ENCODE measurements at regions not wholly inside any gene's neighbourhood (a gene's known extent, or its start where the extent isn't known, plus 50 kb on each side); places are given as distances from the start of the nearest gene placed in this dataset.
A peak's percentile ranks its signal among the peaks of the same experiment; 100 is the strongest.

DNA sequence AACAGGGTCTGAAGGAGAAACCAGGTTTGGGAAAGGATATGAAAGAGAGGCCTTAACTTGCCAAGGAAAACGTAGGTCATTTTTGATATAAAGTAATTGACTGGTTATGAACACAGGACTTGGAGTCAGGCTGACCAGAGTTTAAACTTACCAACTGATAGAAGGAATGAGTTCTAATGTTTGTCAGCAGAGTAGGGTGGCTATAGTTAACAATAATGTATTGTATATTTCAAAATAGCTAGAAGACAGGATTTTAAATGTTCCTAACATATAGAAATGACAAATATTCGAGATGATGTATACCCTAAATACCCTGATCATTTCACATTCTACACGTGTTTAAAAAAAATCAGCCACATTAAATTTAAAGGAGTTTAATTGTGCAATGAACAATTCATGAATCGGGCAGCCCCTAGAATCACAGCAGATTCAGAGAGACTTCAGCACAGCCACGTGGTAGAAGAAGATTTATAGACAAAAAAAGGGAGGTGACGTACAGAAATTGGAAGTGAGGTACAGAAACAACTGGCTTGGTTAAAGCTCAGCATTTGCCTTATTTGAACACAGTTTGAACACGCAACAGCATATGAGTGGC, 52.5 kb upstream of the PLEKHG7 start:
- no peak for DNase-seq

- DNase-seq = peak; percentile 61 to 73
Observed at GRCh38 chr12:92649511-92650227, 53.1 kb upstream of the PLEKHG7 start.

- no peak for DNase-seq
Observed at GRCh38 chr12:92648242-92649031, 54.4 kb upstream of the PLEKHG7 start.

DNA sequence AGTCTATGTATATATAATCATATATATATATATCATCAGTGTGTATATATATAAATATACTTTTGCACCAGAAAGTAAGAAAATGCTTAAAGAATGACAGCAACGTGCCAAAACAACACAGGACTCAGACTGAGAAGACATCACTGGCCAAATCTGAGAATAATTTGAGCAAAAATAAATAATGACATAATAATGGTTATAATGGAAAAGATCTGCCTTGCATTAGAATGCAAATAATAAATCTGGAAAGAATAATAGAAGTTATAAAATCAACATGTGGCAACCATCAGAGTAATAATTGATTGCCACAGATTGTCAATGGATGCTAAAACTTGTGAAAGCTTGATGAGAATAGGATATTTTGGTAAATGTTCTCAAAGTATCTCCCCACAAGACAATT, 61.5 kb upstream of the PLEKHG7 start:
- no peak for DNase-seq

DNA sequence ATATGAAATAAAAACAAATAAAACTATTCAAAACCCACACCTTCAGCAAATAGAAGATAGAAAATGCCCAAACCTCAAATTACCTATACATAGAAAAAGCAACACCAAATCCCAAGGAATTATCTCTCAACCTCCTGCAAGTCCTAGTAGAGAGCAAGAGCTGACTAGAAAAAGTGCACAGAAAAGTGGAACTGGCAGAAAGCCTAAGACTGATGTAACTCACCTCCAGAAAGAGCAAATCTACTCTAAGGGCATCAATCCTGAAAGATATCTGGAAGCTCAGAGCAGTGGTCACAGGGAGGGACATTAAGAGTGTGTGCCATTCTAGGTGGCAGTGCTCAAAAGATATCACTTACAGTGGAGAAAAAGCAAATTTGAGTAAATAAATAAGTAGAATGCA, 62.1 kb upstream of the PLEKHG7 start:
- no peak for DNase-seq

DNA sequence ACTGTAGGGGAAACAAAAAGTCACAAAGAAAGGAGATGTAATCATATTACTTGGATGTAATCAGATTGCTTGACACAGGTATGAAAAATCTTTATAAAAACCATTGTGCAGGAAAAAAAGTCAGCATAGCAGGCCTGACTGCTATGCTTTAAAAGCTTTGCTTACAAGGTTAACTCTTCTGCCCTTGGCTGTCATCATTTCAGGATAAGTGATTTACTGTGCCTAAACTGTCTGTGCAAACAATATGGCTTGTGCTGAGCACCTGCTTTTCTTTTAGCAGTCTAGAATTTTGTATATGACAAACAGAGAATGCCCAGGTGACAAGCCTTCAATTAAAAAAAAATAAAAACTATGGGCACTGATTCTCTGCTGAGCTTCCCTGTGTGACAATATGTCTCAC, 63.8 kb upstream of the PLEKHG7 start:
- no peak for DNase-seq

DNA sequence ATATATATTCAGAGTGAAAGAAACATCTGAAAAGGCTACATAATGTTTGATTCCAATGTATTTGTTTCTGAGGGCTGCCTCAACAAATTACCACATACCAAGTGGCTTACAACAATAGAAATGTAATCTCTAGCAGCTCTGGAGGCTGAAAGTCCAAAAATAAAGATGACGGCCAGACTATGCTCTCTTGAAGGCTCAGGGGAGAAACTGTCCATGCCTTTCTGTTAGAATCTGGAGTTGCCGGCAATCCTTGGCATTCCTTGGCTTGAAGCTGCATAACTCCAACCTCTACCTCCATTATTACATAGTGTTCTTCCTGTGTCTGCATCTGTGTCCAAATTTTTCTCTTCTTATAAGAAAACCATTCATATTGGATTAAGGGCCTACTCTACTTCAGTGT, 68.1 kb upstream of the PLEKHG7 start:
- DNase-seq = no peak

GRCh38 chr12:92634202-92634601, 68.6 kb upstream of the PLEKHG7 start:
- DNase-seq = no peak

- DNase-seq = no peak
Observed at GRCh38 chr12:92630968-92631367, 71.8 kb upstream of the PLEKHG7 start.

DNA sequence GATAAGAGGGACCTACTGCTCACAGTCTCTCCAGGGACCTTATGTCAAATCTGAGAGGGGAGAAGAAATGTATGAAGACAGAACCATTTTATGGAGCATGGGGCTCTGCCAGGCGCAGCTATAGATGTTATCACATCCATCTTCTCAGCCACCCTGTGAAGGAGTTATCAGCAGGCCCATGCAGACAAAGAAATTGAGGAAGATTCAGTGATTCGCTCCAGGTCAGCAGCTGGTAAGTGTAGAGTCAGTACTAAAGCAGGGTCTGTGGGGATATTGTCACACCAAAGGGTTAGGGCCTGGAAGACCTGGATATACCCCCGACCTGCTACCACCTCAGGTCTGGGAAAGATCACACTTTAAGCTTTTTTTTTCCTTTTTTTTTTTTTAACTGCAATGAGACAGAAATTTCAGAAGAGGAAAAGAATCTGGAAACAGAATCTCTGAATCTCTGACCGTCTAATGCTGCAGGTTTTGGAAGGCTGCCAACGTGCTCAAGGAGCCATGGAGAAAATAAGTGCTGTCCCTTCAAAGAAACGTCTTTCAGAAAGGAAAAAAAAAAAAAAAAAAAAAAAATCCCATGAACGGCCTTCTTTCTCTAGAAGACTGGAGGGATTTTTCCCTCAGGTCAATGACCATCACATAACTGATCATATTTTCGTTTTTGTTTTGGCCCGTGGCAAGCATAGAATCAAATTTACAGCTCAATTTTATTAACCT, 73.3 kb upstream of the PLEKHG7 start:
- no peak for DNase-seq

DNA sequence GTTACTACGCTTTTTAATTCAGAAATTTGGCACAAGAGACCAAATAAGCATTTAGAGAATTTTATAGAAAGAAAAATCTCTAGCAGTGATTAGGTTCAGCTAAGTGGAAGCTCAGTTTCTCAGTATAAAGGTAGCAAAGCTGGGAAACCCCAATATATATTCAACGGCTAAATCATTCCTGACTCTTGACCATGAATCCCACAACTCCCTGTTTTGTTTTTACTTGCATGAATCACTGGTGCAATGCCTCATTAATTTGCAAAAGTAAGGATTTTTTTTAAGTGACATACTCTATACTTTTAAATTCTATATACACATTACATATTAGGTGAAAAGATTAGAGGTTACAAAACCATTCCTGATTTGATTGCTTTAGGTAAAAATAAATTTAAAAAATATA, 74.3 kb upstream of the PLEKHG7 start:
- DNase-seq = no peak

DNA sequence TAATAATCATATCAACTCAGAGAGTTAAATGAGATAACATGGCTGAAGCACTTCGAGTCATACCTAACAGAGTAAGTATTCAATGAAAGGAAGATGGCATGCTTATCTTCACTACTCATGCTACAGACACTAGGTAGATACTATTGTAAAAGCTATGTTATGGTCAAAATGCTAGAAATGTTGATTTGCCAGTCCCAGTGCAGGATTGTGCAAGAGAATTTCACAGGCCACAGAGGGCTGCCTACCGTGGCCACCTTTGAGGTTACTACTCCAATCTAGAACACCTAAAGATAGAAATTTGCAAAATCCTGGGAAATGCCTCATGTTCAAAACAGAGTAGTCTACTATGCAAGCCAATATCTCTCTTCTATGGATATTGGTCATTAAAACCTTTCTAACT, 75.3 kb upstream of the PLEKHG7 start:
- no peak for DNase-seq

- DNase-seq = no peak
Observed at GRCh38 chr12:92625639-92626310, 77.0 kb upstream of the PLEKHG7 start.

DNA sequence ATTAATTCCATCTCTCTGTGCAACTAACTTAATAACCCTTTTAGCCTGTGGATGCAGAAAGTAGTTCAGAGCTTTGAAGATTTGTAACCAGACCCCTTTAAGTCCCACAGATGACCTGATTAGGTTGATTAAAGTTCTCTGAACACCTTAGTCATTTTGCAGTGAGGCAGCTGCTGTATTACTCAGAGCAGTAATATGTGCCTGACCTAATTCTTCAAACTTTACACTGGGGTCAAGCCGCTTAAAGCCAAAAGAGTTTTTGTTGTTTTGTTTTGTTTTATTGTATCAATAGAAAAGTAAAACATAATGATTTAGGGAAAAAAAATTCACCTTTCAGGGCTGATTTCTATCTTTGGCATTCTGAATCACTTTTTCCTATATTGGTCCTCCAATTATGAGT, 78.6 kb upstream of the PLEKHG7 start:
- no peak for DNase-seq

DNA sequence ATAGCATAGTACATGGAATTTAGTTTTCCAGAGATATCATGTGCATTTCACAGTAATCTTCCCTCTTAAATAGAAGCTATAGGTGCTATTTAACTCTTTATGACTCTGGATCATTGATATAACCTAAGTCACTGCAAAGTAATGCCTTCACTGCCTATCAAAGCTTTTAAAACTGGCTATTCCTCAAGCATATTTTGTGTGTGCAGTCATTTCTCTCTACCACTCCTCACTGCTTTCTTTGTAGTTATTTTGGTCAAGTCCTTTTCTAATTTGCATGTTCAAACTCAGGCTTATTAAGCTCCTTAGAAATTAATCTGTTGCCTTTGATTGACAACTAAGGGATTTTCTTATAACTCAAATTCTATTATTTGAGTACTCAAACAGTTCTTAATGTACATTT, 79.4 kb upstream of the PLEKHG7 start:
- DNase-seq = no peak

DNA sequence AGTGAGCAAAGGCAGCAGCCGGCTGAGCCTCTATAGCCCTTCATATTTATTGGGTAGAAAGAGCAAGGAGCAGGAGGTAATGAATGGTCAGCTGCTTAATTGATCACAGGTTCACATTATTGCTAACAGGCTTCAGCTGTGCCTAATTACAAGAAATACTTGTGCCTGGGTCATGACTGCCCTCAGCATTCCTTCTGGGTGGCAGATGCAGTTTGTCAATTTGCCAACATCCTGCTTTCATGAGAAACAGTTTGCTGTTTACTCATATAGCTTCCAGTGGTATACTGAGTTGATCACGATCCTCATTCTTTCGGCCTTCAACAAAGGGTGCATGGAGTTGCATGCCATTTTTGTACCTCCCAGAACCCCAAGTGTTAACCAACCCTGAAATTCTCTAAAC, 81.0 kb upstream of the PLEKHG7 start:
- no peak for DNase-seq

- DNase-seq = no peak
Observed at GRCh38 chr12:92621312-92621711, 81.5 kb upstream of the PLEKHG7 start.

GRCh38 chr12:92619730-92620684, 82.8 kb upstream of the PLEKHG7 start:
- no peak for DNase-seq

DNA sequence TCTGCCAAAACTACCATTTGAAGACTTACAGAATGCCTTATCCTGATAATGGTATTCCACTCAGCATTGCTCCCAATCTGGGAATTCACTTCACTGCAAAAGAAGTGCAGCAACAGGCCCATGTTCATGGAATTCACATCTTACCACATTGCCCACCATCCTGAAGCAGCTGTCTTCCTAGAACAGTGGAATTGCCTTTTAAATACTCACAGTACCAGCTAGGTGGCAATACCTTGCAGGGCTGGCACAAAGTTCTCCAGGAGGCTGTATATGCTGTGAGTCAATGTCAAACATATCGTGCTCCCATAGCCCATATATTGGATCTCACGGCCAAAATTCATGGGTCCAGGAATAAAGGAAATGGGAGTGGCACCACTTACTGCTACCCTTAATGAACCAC, 83.8 kb upstream of the PLEKHG7 start:
- no peak for DNase-seq

DNA sequence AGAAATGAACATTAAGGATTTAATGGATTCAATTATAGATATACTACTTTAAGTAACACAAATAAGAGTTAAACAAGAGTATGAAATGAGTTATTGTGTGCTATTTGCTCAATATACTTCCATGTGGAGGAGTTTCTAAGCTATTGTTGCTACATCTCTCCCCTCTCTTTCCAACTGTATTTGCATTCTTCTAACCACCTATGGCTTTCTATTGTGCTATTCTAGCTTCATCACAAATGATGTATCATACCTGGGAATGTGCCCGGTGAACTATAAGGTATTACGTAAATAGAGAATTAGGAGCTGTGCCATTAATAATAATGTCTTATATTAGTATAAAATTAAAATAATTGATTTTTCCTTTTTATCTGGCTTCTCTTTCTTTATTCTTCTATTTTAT, 87.1 kb upstream of the PLEKHG7 start:
- no peak for DNase-seq

GRCh38 chr12:92615086-92615485, 87.7 kb upstream of the PLEKHG7 start:
- DNase-seq = no peak

DNA sequence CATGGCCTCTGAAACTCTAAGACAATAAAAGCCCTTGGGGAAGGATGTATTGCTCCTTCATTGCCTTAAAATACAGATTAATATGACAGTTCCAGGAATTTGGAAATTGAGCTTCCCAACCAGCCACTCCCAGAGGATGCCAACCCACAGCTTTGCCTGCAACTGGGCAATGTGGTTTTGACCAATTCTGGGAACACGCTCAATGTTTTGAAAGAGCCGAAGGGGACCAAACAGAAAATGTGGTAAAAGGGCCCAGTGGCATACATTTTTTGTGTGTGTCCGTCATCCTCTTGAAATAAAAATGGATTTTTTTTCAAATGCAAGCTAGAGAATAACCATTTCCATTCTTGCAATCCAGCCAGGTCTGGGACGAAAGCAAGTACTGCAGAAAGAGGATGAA, 88.3 kb upstream of the PLEKHG7 start:
- DNase-seq = no peak

Data from inflammatory macrophage (primary cell).